GM19438 (cell line): ENCODE measurements at regions not wholly inside any gene's neighbourhood (a gene's known extent, or its start where the extent isn't known, plus 50 kb on each side); places are given as distances from the start of the nearest gene placed in this dataset.

Experiments
- ATAC-seq: cut with Tn5 transposase; IDR thresholded peaks from one replicate; pipeline ENCODE4 v1.9.1; 2021; ENCODE audit warnings: low read depth; ENCODE audit not compliant: unreplicated experiment

DNA sequence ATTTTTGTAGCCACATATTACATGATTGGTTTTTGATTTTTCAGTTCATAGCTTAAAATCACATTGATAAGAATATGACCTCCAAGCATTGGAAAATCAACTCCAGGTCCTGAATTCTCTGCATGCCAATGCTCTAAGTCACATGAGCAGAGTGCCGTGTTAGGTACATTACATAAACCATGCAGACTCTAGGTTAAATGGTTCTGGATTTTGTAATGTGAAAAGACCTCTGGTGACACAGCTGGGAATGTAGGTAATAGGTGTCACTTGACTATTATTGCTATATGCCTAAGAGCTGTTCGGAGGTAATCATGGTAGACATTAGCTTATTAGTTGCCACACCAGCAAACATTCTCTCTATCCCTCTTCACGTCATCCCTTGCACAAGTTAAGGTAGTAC lies 231.1 kb upstream of the SALL1 start:
- ATAC-seq = no peak

- ATAC-seq = no peak
Observed at GRCh38 chr16:51376080-51376479, 225.0 kb upstream of the SALL1 start.

GRCh38 chr16:51374790-51375189 lies 223.7 kb upstream of the SALL1 start:
- ATAC-seq = no peak

GRCh38 chr16:51374346-51374745 lies 223.3 kb upstream of the SALL1 start:
- ATAC-seq = no peak

- no peak for ATAC-seq
Observed at GRCh38 chr16:51365715-51366114, 214.6 kb upstream of the SALL1 start.

- no peak for ATAC-seq
Observed at GRCh38 chr16:51359141-51359955, 208.3 kb upstream of the SALL1 start.

DNA sequence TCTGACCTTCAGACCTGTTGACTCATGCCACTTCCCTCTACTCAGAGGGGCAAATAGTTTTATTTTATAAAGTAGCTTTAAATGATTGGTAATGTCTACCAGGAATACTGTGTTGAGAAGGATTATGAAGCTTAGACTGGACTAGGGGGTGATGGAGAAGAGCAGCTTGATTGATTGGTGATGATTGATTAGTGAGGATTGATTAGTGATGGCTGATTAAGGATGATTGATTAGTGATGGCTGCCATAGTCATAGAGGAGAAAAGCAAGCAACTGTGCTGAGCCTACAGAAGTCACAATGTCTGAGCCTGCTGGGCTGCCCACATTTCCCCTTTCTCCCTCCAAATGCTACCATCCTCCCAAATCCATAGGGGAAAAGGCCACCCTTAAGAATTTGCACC lies 206.8 kb upstream of the SALL1 start:
- no peak for ATAC-seq

- no peak for ATAC-seq
Observed at GRCh38 chr16:51355875-51356274, 204.8 kb upstream of the SALL1 start.

DNA sequence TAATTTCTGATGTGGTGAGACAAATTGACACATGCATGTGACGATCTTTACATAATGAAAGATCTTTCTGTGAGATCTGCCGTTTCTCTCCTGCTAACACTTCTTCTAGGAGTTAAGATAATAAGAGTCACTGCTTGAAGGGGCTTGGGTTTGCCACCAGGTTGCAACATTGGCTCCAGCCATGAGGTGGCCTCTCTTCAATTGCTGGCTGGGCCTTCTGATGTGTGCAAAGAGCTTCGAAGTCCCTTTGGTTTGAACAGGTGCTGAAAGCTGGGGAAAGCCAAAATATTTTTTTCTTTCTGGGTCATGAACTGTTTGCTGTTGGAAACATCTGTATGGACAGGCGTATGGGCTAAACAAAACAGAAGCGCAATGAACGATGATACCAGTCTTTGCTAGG lies 204.1 kb upstream of the SALL1 start:
- ATAC-seq = no peak

GRCh38 chr16:51353055-51353454 lies 202.0 kb upstream of the SALL1 start:
- no peak for ATAC-seq

DNA sequence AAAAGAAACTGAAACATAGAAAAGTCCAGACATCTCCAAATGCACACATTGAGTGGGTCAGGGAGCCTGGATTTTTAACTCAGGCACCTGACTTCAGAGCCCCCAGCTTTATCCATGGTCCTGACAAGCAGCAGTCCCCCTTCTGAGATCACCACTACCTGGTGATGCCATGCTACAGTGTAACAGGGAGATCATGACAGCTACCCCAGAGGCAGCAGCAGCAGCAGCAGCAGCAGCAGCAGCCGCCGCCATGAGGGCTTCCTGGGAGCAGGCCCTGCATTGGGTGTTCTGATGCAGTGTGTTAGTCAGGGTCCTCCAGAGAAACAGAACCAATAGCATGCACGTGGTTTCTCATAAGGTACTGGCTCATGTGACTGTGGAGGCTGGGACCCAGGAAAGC lies 198.6 kb upstream of the SALL1 start:
- no peak for ATAC-seq

DNA sequence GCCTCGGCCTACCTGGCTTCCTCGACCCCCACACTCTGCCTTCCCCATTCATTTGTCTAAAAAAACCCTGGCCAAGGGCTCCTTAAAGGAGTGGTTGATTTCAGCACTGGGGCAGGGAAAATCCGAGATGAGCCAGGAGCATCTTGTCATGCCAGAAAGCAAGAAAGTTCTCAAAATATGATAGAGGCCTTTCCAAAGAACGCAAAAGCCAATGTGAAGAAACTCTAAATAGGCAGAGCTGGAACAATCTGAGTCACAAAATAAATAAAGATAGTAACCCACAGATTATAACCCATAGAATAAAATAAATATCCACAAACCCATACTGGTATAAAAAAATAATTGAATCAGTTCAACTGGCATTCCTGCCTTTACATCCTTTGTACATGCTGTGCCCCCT lies 192.3 kb upstream of the SALL1 start:
- ATAC-seq = no peak

- ATAC-seq = no peak
Observed at GRCh38 chr16:51341204-51341603, 190.1 kb upstream of the SALL1 start.

- no peak for ATAC-seq
Observed at GRCh38 chr16:51337662-51338061, 186.6 kb upstream of the SALL1 start.

GRCh38 chr16:51328733-51329132 lies 177.7 kb upstream of the SALL1 start:
- ATAC-seq = no peak

- ATAC-seq = no peak
Observed at GRCh38 chr16:51327001-51327400, 175.9 kb upstream of the SALL1 start.

DNA sequence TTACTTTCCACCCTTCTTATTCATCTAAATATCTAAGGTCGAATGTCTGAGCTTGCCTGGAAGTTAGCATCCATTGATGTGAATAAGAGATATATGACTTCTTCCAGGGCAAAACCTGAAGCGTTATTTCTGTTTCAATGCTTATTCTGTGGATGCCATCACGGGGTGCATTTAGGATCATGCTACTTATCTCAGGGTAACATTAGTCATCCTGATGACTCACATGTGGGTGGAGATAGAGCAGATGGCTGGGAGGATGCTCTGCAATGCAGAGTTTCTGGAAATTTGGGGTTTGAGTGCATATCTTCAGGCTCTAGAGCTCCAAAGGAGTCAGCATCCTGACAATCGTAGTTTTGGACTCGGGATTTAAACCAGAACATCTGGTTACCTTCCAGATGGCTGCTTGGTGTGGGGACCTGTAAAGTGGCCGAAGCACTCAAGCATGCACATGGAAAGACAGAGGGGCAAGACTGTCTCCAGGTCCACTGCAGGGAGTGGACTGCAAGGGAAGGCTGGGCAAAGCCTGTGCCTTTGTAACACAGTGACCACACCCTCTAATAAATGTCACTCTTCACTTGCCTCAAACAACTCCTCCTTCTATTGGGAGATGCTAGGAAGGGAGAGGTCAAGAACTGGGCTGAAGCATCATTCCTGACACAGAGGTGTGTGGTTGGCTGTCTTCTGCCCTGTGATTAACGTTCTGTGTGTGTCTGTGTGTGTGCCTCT lies 175.2 kb upstream of the SALL1 start:
- no peak for ATAC-seq

- ATAC-seq = no peak
Observed at GRCh38 chr16:51321251-51321650, 170.2 kb upstream of the SALL1 start.

DNA sequence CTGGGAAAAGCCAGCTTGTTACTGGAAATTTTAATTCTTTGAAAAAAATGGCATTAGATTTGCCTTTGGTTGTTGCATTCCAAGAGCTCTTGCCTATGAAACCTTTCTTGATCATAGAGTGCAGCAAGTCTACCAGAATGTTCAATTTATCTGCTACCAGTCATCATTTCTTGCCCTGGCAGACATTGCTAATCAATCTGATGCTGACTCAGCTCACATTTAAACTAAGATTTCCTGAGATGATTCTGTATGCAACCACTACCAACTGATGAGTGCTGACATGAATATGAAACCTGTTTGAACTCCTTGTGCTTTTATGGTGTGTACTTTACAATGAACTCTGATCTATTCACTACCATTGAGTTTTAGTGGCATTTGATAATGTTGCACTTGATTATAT lies 166.5 kb upstream of the SALL1 start:
- ATAC-seq = no peak

GRCh38 chr16:51313198-51313597 lies 162.1 kb upstream of the SALL1 start:
- ATAC-seq = no peak

DNA sequence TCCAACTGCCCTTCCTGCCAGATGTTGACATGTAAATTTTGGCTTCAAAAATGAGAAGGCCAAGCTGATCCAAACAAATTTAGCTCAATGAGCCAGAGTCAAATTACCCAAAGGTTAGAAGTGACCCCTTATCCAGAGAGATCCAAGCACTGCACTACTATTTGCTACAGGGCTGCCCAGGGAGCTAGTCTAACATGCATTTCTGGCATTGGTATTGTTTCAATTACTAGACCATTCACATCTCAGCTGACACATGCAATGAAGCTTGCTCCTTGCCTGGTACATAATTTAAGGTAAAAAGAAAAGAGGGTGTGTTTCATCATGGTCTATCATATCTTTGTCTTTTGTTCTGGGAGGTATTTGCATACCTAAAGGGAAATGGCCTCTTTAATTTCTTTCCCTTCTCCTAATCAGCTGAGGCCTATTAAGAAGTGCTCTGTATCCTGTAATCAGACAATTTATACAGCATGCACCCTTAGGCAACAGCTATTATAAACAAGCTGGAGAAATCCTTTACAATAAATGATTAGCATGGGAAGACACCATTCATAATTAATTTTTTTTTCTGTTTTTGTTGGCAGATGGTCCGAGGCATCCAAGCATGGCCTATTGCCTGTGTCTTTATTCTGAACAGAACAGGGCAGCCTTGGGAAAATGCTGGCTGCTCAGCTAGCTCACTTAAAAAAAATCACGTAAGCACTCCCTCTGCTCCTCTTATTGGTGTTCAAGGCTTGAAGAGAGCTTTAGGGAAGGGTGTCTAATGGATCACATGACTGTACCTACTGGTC lies 161.5 kb upstream of the SALL1 start:
- ATAC-seq = no peak
